Lung (tissue), 11 donors: ENCODE measurements at regions not wholly inside any gene's neighbourhood (a gene's known extent, or its start where the extent isn't known, plus 50 kb on each side); places are given as distances from the start of the nearest gene placed in this dataset.

ENCODE experiments used
- ATAC-seq: fragments of 200-7000 bp; cut with Tn5 transposase; one replicate; pipeline ENCODE4 v1.9.1; 2020; ENCODE audit warnings: moderate number of reproducible peaks; ENCODE audit not compliant: insufficient read depth, low FRiP score
- DNase-seq, 3 donors: peaks; one replicate each; pipeline ENCODE4 v3.0.0-alpha.2; 2013 to 2017
- H3K27ac ChIP-seq, 2 donors: one replicate each; pipeline ENCODE4 v1.5.1; 2013; ENCODE audit warnings: mild to moderate bottlenecking in 2 of 2, moderate library complexity in 2 of 2, control low read depth in 1 of 2, inconsistent platforms in 1 of 2, low read depth in 1 of 2, low read length in 1 of 2
- H3K27me3 ChIP-seq, 3 donors: one replicate each; pipeline ENCODE4 v1.5.1; 2013; ENCODE audit warnings: low read length in 2 of 3; ENCODE audit not compliant: control insufficient read depth in 3 of 3, insufficient read depth in 3 of 3
- H3K36me3 ChIP-seq, 4 donors: one replicate each; pipeline ENCODE4 v1.5.1; 2013; ENCODE audit warnings: low read length in 4 of 4, mild to moderate bottlenecking in 1 of 4, moderate library complexity in 1 of 4; ENCODE audit not compliant: control insufficient read depth in 4 of 4, insufficient read depth in 4 of 4
- H3K4me1 ChIP-seq, 5 donors: one replicate each; pipeline ENCODE4 v1.5.1; 2013; ENCODE audit warnings: low read length in 5 of 5, mild to moderate bottlenecking in 2 of 5, moderate library complexity in 1 of 5; ENCODE audit not compliant: control insufficient read depth in 5 of 5, insufficient read depth in 5 of 5
- H3K4me3 ChIP-seq: one replicate; pipeline ENCODE4 v1.5.1; 2013; ENCODE audit warnings: mild to moderate bottlenecking, control low read depth, moderate library complexity
- H3K9ac ChIP-seq, 2 donors: one replicate each; pipeline ENCODE4 v1.5.1; 2013; ENCODE audit warnings: low read length in 2 of 2, control low read depth in 1 of 2; ENCODE audit not compliant: insufficient read depth in 1 of 2
- H3K9me3 ChIP-seq, 4 donors: one replicate each; pipeline ENCODE4 v1.5.1; 2013; ENCODE audit warnings: low read length in 3 of 4, mild to moderate bottlenecking in 1 of 4, moderate library complexity in 1 of 4; ENCODE audit not compliant: control insufficient read depth in 4 of 4, insufficient read depth in 3 of 4
- WGBS, 2 donors: extraction: QIAGEN DNeasy Blood & Tissue Kit; methylation state at CpG; one replicate each; pipeline ENCODE4 v1.1.7; 2013; 5-methylcytosine and 5-hydroxymethylcytosine counted together
- TF ChIP-seq, protein P1 (sequence below): IDR thresholded peaks from 2 replicates; pipeline ENCODE4 v1.5.1; 2012; ENCODE audit warnings: mild to moderate bottlenecking; ENCODE audit errors: control extremely low read depth, extremely low read depth
- donor health status: control.
- donor health status: control.
- donor health status: Bipolar disorder and iron deficiency.
- donor health status: healthy.
- donor health status: DM: yes; HTN: yes; CAD: no.

DNA sequence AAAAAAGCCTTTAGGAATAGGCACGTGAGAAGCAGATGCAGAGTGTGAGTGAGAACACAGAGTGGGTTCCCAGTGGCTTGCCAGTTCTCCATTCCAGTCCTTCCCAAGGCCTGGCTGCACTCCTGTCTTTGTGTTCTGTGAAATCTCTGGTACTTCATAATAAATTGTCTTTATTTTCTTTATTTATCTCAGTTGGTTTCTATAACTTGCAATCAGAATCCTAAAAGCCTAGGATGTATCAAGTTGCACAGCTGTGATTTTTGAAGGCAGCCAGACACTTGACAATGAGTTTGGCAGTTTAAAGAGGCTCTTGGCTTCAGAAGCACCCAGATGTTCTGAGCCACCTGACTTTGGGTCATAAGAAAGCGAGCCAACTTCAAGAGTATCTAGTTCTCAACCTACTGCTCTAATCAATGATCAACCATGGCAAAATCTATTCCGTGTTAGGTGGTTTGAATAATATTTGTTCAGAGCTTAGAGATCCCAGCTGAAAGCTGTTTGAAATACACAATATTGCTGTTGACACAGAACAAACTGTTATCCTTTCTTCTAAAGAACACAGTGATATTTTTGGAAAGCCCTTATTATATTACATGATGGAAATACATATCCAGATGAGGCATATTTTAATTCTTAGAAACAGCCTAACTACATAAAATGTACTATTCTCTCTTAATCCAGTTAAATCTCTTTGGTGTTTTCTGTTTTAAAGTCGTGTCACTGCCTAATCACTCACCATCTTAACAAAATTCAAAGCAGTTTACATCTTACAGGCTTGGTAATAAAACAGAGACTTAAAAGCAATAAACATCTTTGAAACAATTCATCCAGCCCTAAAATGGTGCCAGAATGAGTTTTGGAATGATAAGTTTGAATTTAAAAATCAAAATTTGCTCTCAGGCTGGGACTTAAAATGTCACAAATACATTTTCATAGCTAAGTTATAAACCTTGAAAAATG is 483.0 kb upstream of the NBEA start:
- no peak overlapping the region for H3K9ac ChIP-seq
- no peaks in the 10 kb centered on the region for H3K36me3 ChIP-seq
- H3K4me1 ChIP-seq: peaks cover 0 to 16% (median 1%) of the 10 kb centered on the region in 5 donors
- no peak overlapping the region for H3K27ac ChIP-seq
- TF ChIP-seq, protein P1, sequence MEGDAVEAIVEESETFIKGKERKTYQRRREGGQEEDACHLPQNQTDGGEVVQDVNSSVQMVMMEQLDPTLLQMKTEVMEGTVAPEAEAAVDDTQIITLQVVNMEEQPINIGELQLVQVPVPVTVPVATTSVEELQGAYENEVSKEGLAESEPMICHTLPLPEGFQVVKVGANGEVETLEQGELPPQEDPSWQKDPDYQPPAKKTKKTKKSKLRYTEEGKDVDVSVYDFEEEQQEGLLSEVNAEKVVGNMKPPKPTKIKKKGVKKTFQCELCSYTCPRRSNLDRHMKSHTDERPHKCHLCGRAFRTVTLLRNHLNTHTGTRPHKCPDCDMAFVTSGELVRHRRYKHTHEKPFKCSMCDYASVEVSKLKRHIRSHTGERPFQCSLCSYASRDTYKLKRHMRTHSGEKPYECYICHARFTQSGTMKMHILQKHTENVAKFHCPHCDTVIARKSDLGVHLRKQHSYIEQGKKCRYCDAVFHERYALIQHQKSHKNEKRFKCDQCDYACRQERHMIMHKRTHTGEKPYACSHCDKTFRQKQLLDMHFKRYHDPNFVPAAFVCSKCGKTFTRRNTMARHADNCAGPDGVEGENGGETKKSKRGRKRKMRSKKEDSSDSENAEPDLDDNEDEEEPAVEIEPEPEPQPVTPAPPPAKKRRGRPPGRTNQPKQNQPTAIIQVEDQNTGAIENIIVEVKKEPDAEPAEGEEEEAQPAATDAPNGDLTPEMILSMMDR: no peak
- 58 to 71% methylated on average over 4 of the region's 4 CpGs for WGBS, 2 donors
- DNase-seq: peak; percentile 35 to 81 (median 70)
- ATAC-seq: no peak
- H3K9me3 ChIP-seq: no peaks in the 10 kb centered on the region
- H3K4me3 ChIP-seq: no peak overlapping the region
- H3K27me3 ChIP-seq: no peaks in the 10 kb centered on the region

DNA sequence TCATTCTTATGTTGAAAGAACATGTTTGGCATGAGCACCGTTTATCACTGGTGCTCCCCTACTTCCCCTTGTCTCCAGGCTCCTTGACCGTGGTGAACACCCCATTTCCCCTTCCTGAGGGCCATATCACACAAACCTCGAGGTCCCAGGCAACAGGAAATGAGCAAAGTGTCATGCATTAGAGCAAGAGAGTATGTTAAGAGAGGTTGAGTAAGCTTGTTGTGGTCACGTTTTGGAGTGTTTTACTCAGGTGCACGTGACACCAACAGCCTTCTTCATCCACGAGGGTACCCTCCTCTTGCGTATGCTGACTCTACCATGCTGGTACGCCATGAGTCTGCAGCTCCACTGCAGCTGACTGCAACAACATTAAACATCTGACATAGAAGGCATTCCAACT is 482.2 kb upstream of the NBEA start:
- H3K27me3 ChIP-seq: no peaks in the 10 kb centered on the region
- WGBS, 2 donors: 30 to 38% methylated on average over 8 of the region's 8 CpGs
- no peak overlapping the region for H3K4me3 ChIP-seq

DNA sequence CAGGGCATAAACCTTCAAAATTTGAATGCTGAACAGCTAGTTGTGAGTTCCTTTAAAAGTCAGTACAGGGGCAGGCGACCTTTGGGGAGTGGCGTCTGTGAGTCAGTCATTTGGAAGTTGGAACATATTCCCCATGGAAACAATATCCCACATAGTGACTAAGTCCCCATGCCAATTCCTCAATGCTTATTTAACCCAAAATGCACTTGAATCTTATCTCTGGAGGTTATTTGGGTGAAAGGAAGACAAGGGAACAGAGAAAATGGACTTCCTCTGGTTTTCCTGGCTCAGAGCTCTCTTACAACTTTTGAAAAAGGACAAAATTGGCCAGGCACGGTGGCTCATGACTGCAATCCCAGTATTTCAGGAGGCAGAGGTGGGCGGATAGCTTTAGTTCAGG is 479.2 kb upstream of the NBEA start:
- Histone ChIP-seq H3K4me1 (peaks cover 0 to 18% (median 1%) of the 10 kb centered on the region in 5 donors), H3K27me3 (no peaks in the 10 kb centered on the region), H3K4me3 (no peak overlapping the region), H3K27ac (no peak overlapping the region), H3K9ac (no peak overlapping the region), H3K9me3 (no peaks in the 10 kb centered on the region), H3K36me3 (no peaks in the 10 kb centered on the region)
- 77 to 85% methylated on average over 4 of the region's 4 CpGs for WGBS, 2 donors
- ATAC-seq (no peak), DNase-seq (no peak)
- TF ChIP-seq, protein P1: no peak

More for the DNA sequence above, 482.2 kb upstream of the NBEA start:
- DNase-seq (no peak), ATAC-seq (no peak)
- peaks cover 0 to 16% (median 1%) of the 10 kb centered on the region in 5 donors for H3K4me1 ChIP-seq
- H3K9ac ChIP-seq: no peak overlapping the region
- H3K9me3 ChIP-seq: no peaks in the 10 kb centered on the region
- no peaks in the 10 kb centered on the region for H3K36me3 ChIP-seq
- H3K27ac ChIP-seq: no peak overlapping the region
- TF ChIP-seq, protein P1: no peak
